Heart left ventricle (tissue), 16 donors: ENCODE measurements at regions not wholly inside any gene's neighbourhood (a gene's known extent, or its start where the extent isn't known, plus 50 kb on each side); places are given as distances from the start of the nearest gene placed in this dataset.

Experiments
- ATAC-seq, 4 donors: fragments of 200-7000 bp; cut with Tn5 transposase; one replicate each; pipeline ENCODE4 v1.9.1; 2020 to 2022; ENCODE audit warnings: moderate library complexity in 4 of 4, mild to moderate bottlenecking in 3 of 4, moderate number of reproducible peaks in 1 of 4
- DNase-seq, 5 donors: peaks; one replicate each; pipeline ENCODE4 v3.0.0-alpha.2; 2020
- H3K27ac ChIP-seq, 12 donors: fragments of 200-600 bp; sonication (generic) in 4 of 12; one replicate each; pipeline versions ENCODE4 v1.5.0 to v1.8.0; 2016 to 2022; ENCODE audit warnings: mild to moderate bottlenecking in 2 of 12
- H3K27me3 ChIP-seq, 9 donors: fragments of 200-600 bp; sonication (generic) in 2 of 9; one replicate each; pipeline versions ENCODE4 v1.5.1 to v1.8.0; 2016 to 2022; ENCODE audit warnings: mild to moderate bottlenecking in 3 of 9
- H3K36me3 ChIP-seq, 9 donors: fragments of 200-600 bp; sonication (generic) in 2 of 9; one replicate each; pipeline versions ENCODE4 v1.5.0 to v1.8.0; 2018 to 2022; ENCODE audit warnings: mild to moderate bottlenecking in 2 of 9
- H3K4me1 ChIP-seq, 12 donors: fragments of 200-600 bp; sonication (generic) in 4 of 12; one replicate each; pipeline versions ENCODE4 v1.5.0 to v1.8.0; 2016 to 2022; ENCODE audit warnings: mild to moderate bottlenecking in 3 of 12
- H3K4me3 ChIP-seq, 12 donors: fragments of 200-600 bp; sonication (generic) in 4 of 12; one replicate each; pipeline versions ENCODE4 v1.5.0 to v1.8.0; 2017 to 2022; ENCODE audit warnings: mild to moderate bottlenecking in 9 of 12, moderate library complexity in 4 of 12
- H3K9me3 ChIP-seq, 12 donors: fragments of 200-600 bp; sonication (generic) in 4 of 12; one replicate each; pipeline versions ENCODE4 v1.5.0 to v1.8.0; 2016 to 2022; ENCODE audit warnings: mild to moderate bottlenecking in 1 of 12
- POLR2A ChIP-seq, 2 donors: fragments of 450-650 bp; IDR thresholded peaks; one replicate each; pipeline ENCODE4 v1.6.1; 2017; ENCODE audit warnings: antibody characterized with exemption in 2 of 2, mild to moderate bottlenecking in 2 of 2, moderate library complexity in 2 of 2
- WGBS, 4 donors: extraction: QIAGEN DNeasy Blood & Tissue Kit in 2 of 4; methylation state at CpG; one replicate each; pipeline versions ENCODE4 v1.1.5 to v1.1.7; 2013 to 2018; 5-methylcytosine and 5-hydroxymethylcytosine counted together
- intact Hi-C, 10 donors: fragments of 100-400 bp; cut with DNase I; formaldehyde crosslinking; loops; one replicate each; pipeline versions ENCODE4 v1.11.1 to v1.14.2; 2022
- TF ChIP-seq, protein P1 (sequence below), 12 donors: fragments of 200-600 bp; sonication (generic) in 4 of 12; IDR thresholded peaks; one replicate each; pipeline versions ENCODE4 v1.5.0 to v1.8.0; 2018 to 2022; ENCODE audit warnings: antibody characterized with exemption in 12 of 12, mild to moderate bottlenecking in 5 of 12
- donor health status: ischemic (EF 13 %, LVEDD 7.1; RV severe dilation, severe dysfunction).
- donor health status: healthy with polysubstance abuse.
- donor health status: DM: no; HTN: yes; CAD: no.
- donor health status: DM: no; HTN: no; CAD: no.
- donor health status: ischemic (EF 25% LVEDD 6.9; RV normal size, moderate dysfunction).
- donor health status: ischemic (EF 25% LVEDD 5.7; RV mildly dilated, moderate dysfunction).
- donor health status: healthy.
- donor health status: DM: yes; HTN: yes; CAD: no.
- donor health status: ischemic (EF 35%, LVEDD 5.7; RV mildly dilated, moderate dysfunction).
- donor health status: nonischemic (EF 11% LVEDD 7.7; RV severe dilation, severe dysfunction).
- donor health status: DM: yes; HTN: yes; CAD: no.
- donor health status: PGD.
- donor health status: ischemic (EF 29% LVEDD 5.4; RV normal size, mild dysfunction).
- donor health status: nonischemic (EF 23%, LVEDD 6.1; RV moderate dilation, normal function).

DNA sequence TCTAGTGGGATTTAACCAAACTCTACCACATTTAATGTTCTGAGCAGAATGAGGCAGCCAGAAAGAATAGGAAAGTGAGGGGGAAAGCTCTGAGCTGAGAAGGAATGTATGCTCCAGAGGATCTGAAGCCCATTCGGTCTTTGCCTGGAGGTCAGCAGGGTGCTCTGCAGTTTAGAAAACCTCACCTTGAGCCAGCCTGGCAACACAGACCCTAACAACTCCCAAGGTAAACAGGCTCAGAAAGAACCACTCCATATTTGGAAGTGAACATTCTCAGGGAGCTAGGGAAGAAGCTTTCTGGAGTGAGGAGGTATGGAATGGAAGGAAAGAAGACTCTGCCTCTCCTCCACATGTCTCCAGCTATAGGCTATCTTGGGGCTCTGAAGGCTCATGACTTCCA is 398.8 kb downstream of the SEC16B start:
- Histone ChIP-seq H3K9me3 (no peaks in the 10 kb centered on the region), H3K4me3 (no peak overlapping the region), H3K36me3 (no peaks in the 10 kb centered on the region), H3K27me3 (no peaks in the 10 kb centered on the region), H3K4me1 (no peaks in the 10 kb centered on the region), H3K27ac (no peak overlapping the region)
- whole genome bisulfite sequencing, 4 donors: 33 to 72% (median 54%) methylated on average over 1 of the region's 1 CpG
- DNase-seq (no peak), ATAC-seq (no peak)
- TF ChIP-seq POLR2A (IDR thresholded peaks at IDR 0.05): no peak
- TF ChIP-seq, protein P1, sequence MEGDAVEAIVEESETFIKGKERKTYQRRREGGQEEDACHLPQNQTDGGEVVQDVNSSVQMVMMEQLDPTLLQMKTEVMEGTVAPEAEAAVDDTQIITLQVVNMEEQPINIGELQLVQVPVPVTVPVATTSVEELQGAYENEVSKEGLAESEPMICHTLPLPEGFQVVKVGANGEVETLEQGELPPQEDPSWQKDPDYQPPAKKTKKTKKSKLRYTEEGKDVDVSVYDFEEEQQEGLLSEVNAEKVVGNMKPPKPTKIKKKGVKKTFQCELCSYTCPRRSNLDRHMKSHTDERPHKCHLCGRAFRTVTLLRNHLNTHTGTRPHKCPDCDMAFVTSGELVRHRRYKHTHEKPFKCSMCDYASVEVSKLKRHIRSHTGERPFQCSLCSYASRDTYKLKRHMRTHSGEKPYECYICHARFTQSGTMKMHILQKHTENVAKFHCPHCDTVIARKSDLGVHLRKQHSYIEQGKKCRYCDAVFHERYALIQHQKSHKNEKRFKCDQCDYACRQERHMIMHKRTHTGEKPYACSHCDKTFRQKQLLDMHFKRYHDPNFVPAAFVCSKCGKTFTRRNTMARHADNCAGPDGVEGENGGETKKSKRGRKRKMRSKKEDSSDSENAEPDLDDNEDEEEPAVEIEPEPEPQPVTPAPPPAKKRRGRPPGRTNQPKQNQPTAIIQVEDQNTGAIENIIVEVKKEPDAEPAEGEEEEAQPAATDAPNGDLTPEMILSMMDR (IDR thresholded peaks at IDR 0.05): no peak
- intact Hi-C loops: no loop called here

DNA sequence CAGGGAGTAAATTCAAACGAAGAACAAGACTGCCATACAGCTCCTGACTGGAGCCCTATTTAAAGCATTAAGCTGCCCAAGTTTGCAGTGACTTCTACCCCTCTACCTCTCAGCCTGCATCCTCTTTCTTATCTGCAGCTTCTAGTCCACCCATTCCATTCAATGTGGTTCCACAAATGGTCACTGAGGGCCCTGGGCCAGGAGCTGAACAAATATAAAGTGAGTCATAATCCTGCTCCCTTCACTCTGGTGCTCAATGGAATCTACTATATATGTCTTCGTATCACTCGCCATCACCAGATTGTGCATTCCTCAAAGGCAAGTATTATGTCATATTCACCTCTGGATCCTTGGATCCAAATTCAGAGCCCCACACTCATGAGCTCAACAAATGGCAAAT is 398.7 kb downstream of the BRINP2 start:
- ATAC-seq: no peak
- 82 to 96% (median 86%) methylated on average over 3 of the region's 3 CpGs for WGBS, 4 donors
- no peaks in the 10 kb centered on the region for H3K9me3 ChIP-seq

DNA sequence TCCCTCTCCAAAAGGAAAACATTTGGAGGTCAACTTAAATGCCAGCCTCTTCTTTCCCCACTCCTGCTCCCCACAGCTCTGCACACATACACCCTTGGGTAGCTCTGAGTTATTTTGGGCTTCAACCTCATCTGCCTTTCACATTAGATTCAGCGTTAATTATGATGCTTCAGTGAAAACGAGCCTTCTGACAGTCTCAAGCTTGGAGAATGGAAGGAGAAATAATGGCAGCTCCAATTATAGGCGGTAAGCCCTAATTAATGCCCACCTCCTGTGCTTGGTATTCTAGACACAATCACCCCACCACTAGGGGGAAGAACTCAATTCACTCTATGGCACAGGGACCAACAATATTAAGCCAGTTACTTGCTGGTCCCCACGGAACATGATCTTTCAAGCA is 397.9 kb downstream of the BRINP2 start:
- no peak overlapping the region for H3K27ac ChIP-seq
- ATAC-seq: no peak
- WGBS, 4 donors: 70 to 86% (median 75%) methylated on average over 4 of the region's 4 CpGs
- intact Hi-C loops: no loop called here
- H3K4me1 ChIP-seq: no peaks in the 10 kb centered on the region
- no peak overlapping the region for H3K4me3 ChIP-seq
- H3K9me3 ChIP-seq: no peaks in the 10 kb centered on the region
- H3K36me3 ChIP-seq: no peaks in the 10 kb centered on the region
- no peaks in the 10 kb centered on the region for H3K27me3 ChIP-seq
- TF ChIP-seq POLR2A (IDR thresholded peaks at IDR 0.05): no peak
- TF ChIP-seq, protein P1 (IDR thresholded peaks at IDR 0.05): no peak
- DNase-seq: no peak

More for the DNA sequence above, 398.7 kb downstream of the BRINP2 start:
- Histone ChIP-seq H3K27me3 (no peaks in the 10 kb centered on the region), H3K4me3 (no peak overlapping the region), H3K36me3 (no peaks in the 10 kb centered on the region), H3K27ac (no peak overlapping the region), H3K4me1 (no peaks in the 10 kb centered on the region)
- intact Hi-C loops: no loop called here
- no peak for TF ChIP-seq POLR2A (IDR thresholded peaks at IDR 0.05)
- TF ChIP-seq, protein P1 (IDR thresholded peaks at IDR 0.05): no peak
- no peak for DNase-seq

DNA sequence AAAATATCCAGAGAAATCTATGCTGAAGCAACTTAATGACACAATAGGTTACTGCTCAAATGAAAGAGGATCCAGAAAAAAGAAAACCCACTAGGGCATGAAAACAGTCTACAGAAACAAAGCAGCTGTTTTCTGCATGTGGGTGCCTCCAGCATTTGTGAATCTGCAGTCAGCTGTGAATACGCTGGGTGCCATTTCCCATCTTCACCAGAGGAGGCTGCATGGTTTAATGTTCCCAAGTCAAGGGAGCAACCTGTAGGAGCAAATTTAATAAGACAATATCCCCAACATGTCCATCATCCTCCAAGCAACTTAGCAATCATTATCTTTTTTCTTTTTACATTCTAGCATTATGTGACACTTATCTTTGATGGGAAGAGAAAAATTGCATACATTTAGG is 396.6 kb downstream of the BRINP2 start:
- no peak for ATAC-seq
- no peak overlapping the region for H3K4me3 ChIP-seq
- no peak for TF ChIP-seq POLR2A (IDR thresholded peaks at IDR 0.05)
- TF ChIP-seq, protein P1 (IDR thresholded peaks at IDR 0.05): peak in 1 of 12 donors; percentile 11
- no peaks in the 10 kb centered on the region for H3K4me1 ChIP-seq
- peaks cover 0 to 6% (median 0%) of the 10 kb centered on the region in 9 donors for H3K27me3 ChIP-seq
- DNase-seq: no peak
- intact Hi-C loops: no loop called here
- 48 to 61% (median 54%) methylated on average over 1 of the region's 1 CpG for WGBS, 4 donors
- no peaks in the 10 kb centered on the region for H3K36me3 ChIP-seq
- H3K9me3 ChIP-seq: peaks cover 0 to 1% (median 0%) of the 10 kb centered on the region in 12 donors
- no peak overlapping the region for H3K27ac ChIP-seq
